HG03571 (cell line): ENCODE measurements at regions not wholly inside any gene's neighbourhood (a gene's known extent, or its start where the extent isn't known, plus 50 kb on each side); places are given as distances from the start of the nearest gene placed in this dataset.

Source experiments
- ATAC-seq: cut with Tn5 transposase; IDR thresholded peaks from one replicate; pipeline ENCODE4 v1.9.1; 2021; ENCODE audit not compliant: unreplicated experiment

DNA sequence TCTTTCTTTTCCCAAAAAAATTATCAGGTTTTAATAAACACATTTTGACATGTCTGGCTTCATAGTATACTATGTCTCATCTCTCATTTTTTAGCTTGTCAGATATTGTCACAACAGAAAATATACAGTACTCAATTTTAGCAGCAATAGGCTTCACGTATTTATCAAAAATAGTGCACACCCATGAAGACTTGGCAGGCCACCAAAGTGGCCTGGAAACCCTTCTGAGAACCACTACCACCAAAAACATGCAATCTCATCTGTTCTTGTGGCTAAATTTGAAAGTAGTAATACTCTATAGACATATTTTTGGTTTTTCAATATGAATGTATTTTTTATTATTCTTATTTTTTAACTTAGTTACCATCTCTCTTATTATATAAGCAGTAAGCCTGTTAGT is 1094.5 kb upstream of the LRRN3 start:
- ATAC-seq = no peak

DNA sequence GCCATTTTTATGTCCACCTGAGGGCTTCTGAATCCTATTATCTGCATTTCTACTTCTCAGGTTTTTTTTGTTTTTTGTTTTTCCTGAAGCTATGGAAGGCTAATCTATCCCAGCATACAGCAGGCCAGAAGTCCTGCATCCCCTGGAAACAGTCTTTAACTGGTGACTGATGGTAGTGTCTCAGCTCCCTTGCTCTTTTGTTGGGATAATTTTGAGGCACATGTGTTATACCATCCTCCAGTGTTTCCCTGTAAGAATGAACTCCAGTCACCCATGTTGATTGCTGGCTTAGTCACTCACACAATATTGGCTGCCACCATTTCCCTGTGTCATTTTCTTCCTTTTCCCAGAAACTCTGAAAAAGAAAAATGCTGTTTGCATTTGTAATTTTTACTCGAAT is 1094.0 kb upstream of the LRRN3 start:
- ATAC-seq = no peak

DNA sequence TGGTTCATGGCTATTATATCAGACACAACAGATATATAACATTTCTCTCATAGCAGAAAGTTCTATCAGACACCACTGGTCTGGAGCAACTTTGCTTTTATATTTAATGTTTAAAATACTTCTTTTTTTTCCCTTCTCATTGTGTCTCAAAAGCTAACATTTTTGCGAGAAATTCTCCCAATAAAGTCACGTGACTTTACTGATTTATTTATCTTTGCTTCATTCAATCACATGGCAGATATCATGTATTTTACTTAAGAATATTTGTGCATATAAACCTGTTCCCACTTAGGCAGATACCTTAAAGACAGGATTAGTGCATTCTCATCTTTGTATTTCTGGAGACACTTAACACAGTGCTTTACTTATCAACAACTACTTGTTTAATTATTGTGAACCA is 1093.1 kb upstream of the LRRN3 start:
- ATAC-seq = no peak

DNA sequence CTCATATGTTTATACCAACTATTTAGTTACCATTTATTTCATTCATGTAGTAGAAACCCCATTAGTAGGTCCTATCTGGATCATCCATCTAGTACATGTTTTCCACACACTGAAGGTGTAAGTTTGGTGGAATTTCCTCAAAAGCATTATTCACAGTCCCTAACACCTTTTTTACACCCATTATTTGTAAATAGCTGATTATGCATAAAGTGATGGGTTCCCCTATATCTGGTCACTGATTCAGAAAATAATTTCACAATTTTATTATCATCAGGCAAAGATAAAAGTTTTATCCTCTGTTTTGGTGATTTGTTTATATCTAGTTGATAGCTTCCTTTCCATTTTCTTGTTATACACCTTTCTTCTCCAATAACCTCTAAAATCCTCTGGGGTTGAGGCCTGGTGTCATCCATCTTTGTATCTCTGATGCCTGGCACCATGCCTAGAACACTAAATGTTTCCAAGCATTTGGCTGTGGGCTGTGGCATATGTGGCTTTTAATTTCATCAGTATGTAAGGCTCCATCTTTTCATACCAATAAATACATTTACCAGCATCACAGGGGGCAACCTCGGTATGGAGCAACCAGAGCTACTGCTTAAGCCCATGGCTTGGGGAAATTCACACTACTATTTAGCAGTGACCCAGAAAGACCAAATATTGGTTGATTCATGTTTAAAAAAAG is 1089.5 kb upstream of the LRRN3 start:
- ATAC-seq = no peak

DNA sequence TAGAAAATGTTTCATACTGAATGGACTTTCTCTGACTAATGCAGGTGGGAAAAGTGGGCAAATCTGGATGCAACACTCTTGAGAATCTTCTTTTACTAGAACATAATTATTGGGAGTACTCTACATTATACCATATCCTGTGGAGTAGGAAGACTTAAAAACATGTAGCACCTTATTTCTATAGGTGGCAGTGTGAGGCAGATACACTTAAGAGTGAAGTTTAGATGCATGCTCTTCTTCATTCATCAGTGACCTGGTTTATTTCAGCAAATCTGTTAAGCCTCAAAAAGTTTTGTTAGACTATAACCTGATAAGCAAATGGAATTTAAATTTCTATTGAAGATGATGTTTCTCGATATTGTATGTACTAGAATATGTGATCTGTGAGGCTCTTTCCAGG is 1087.1 kb upstream of the LRRN3 start:
- ATAC-seq = no peak

DNA sequence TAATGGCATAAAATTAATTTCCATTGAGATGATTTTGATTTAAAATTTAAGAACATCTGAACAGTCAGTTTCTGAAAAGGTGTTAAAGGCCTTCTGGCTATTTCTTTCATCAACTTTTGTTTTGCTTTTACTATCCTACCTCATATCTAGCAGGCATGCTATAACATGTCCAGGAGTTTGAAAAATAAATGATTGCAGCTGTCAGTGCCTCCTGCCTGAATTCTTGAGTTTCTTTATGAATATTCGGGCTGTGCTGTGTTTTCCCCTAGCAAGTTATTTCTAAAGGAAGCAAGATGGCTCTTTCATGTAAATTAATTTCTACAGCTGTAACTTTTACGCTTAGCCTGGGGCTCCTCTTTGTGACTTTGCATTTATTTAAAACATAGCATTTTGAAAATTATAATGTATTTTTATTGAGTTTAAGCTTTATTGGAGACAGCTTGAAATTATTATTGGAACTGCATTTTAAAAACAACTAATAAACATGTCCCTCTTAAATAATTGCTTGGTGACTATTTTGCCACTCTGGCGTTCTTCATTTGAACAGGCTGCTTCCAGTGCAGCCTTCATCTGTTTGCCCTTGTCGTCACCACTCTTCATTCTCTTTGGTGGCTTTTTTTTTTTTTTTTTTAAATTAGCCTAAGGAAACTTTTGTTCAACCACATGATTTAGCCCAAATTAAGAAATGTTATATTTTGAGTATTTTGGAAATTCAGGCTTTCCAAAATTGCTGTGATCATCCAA is 1083.4 kb upstream of the LRRN3 start:
- no peak for ATAC-seq

DNA sequence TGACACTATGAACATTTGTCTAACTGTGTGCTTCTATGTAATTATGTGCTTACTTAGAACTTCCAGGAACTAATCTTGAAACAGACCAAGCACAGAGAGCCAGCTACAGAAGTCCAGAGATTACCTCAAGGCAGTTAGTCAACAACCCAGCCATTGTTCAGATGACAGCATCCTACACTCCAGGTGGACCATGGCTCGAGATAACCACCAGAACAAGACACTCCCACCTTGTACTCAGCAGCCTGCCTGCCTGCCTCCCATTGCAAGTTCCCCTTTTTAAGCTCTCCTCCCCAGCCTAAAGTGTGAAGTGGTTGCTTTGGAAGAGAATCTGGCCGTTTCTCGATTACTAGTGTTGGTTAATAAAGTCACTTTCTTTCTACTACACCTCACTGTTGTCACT is 1080.6 kb upstream of the LRRN3 start:
- no peak for ATAC-seq

DNA sequence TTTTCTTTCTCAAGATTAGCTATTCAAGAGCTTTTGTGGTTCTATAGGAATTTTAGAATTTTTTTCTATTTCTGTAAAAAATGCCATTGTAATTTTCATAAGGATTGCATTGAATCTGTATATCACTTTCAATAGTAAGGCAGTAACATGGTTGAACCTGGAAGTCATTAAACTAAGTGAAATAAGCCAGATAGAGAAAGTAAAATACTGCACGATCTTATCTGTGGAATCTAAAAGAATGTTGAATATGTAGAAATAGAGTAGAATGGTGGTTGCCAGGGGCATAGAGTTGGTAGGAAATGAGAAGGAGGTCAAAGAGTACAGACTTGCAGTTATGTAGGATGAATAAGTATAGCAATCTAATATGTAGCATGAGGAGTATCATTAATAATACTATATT is 1073.5 kb upstream of the LRRN3 start:
- no peak for ATAC-seq

DNA sequence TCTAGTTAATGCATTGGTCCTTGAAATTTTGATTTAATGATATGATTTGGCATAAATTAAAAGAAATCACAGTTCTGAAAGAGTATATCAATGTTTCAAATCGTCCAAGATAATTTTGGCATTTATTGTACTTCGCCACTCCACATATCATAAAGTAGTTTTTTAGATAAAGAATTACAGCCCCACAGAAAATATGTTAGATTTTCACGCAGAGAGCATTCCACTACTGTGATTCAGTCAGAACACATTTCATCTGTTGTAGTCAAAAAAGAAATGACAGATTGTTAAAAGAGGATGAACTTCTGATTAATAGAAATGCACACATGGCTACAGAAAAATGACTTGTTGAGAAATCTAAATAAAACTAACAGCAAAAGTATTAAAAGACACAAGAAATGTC is 1063.5 kb upstream of the LRRN3 start:
- no peak for ATAC-seq

DNA sequence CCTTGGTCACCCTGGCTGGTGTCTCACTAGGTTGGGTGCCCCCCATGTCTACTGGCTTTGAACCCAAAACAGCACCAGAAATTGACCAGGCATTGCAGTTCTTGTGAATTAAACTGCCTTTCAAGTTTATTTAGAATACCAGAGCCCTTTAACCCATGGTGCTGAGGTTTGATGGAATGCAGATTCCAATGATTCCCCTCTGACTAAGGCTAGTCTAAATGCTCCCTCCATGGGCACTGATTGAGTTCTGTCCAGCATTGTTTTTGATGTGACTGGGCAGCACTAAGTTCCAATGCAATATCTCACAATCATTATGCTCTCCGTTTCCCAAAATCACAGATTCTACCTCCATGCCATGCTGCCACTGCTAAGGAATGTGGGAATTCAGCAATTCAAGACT is 1047.4 kb upstream of the LRRN3 start:
- no peak for ATAC-seq

DNA sequence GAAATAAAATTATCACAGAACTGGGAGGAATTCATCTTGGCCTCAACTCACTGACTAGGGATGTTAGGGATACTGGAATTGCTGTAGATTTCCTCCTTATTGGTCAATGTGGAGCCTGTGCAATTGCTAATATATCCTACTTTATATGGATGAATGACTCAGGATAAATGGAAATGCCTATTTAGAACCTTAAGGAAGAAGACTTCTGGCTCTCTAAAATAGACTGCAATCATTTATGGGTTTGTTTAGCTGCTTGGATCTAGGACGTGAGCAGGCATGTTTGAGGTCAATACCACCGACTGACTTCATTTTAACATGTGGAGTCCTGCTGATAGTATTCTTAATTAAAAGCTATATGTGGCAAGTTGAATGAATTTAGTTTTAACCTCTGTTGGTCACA is 1040.1 kb upstream of the LRRN3 start:
- no peak for ATAC-seq

DNA sequence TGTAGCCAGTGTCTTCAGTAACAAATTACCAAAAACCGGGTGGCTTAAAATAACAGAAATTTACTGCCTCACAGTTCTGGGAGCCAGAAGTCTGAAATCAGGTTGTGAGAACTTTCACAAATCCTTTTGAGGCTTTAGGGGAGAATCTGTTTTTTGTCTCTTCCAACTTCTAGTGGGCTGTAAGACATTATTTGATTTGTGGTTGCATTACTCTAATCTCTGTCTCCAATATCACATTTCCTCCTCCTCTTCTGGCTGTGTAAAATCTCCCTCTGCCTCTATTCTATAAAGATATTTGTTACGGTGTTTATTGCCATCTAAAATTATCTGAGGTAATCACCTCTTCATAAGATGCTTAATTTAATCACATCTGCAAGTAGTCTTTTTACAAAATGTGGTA is 1039.6 kb upstream of the LRRN3 start:
- no peak for ATAC-seq

DNA sequence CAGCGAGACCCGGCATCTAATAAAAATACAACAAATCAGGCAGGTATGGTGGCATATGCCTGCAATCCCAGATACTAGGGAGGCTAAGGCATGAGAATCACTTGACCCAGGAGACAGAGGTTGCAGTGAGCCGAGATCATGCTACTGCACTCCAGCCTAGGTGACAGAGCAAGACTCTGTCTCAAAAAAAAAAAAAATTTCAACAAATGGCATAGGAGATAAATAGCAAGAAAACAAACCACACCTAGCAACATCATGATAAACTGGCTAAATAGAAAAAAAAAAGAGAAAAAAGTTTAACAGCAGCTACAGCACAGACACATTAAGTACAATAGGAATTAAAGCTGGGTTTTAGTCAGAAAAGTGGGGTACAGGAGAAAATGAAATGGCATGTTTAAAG is 1034.6 kb upstream of the LRRN3 start:
- no peak for ATAC-seq

DNA sequence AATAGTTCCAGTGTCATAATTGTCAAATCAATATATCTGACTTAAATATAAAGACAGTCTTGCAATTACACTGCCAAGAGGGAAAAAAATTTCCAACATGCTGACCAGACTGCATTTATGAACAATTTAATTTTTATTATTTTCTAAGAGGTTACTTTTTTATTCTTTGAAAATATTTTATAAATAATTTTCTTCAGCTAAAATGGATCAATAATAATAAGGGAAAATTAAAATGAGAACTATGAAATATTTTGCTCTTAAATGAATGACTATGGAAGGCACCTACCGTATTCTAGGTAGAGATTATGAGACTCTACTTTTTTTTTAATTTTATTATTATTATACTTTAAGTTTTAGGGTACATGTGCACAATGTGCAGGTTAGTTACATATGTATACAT is 1032.5 kb upstream of the LRRN3 start:
- ATAC-seq = no peak

DNA sequence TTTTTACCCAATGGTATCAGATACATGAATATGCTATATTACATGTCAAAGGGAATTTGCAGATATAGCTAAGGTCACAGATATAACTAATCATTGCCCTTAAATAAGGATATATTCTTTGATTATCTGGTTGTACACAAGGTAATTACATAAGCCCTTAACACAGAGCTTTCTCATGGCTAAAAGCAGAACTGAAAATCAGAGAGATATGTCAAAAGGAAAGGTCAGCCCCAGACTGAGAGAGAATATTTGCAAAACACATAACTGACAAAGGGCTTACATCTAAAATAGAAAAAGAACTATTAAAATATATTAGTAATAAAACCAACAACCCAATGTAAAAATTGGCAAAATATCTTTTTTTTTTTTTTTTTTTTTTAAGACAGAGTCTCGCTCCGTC is 1029.5 kb upstream of the LRRN3 start:
- ATAC-seq = no peak

DNA sequence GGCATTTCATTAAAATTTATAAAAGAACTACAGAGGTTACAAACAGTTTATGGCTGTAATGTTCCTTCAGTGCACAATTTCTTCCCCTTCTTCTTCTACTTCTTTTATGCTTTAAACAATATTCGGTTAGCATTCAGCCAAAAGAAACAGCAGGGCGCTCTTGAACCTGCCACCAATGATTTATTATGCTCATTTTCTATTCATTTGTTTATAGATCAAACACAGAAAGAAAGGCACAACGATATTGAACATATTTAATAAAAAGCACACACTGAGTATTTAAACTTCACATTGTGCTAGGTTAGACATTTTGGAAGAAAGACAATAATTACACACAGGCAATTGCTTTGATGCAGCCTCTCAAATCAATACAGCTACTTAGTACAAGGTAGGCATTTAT is 1025.8 kb upstream of the LRRN3 start:
- ATAC-seq = no peak

DNA sequence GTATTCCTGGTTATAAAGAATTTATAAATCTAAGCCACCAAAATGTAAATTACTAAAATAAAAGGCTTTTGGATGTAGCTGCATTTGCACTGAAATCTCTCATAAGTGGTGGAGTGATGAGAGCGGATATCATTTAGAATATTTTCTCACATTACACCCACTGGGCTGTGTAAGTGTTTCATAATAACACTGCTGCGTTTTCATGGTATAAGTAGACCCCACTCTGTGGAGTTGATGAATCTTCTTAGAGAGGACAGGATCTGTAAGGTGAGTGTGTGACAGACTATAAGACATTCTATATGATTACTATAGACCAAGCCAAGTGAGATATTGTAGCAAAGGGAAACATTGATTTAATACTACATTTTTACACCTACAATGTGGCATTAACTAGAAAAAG is 1024.1 kb upstream of the LRRN3 start:
- no peak for ATAC-seq

DNA sequence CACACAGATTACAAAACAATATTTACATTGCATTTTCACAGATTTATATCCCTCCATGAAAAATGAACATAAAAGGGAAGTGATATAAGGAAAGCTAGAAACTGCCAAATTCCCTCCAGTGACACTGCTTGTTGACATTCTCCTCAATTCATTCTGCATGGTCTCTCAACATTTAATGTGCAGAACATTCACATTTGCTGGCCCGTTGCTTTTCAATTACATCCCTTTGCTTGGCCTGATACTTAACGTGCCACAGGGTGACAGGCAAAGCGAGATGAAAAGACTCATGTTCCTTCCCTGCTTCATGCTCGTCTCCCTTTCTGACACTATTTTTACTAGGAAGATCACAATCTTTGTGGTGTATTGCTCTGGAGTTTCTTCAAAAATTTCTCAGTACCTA is 1019.7 kb upstream of the LRRN3 start:
- ATAC-seq = no peak

DNA sequence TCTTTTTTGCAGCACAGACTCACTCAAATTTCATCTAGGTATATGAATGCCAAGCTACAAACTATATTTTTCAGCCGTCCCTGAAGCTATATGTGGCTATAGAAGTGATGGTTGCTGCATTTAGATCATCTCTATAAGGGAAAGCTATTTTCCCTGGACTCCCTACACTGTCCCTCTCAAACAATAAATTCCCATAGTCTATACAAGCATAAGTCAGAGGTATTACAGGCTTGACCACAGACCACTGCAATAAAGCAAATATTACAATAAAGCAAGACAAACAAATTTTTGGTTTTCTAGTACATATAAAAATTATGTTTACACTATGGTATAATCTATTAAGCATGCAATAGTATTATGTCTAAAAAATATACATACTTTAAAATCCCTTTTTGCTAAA is 1015.5 kb upstream of the LRRN3 start:
- no peak for ATAC-seq

DNA sequence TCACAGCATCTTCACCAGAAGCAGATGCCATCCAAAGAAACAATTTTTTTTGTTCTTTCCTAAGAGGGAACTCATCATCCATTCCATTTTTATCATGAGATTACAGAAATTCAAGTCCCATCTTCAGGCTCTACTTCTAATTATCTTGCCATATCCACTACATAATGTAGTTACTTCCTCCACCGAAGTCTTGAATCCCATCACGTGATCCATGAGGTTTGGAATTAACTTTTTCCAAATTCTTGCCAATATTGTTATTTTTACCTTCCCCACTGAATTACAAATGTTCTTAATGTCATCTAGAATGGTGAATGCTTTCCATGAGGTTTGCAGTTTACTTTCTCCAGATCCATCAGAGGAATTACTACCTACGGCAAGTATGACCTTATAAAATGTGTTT is 1014.7 kb upstream of the LRRN3 start:
- no peak for ATAC-seq

DNA sequence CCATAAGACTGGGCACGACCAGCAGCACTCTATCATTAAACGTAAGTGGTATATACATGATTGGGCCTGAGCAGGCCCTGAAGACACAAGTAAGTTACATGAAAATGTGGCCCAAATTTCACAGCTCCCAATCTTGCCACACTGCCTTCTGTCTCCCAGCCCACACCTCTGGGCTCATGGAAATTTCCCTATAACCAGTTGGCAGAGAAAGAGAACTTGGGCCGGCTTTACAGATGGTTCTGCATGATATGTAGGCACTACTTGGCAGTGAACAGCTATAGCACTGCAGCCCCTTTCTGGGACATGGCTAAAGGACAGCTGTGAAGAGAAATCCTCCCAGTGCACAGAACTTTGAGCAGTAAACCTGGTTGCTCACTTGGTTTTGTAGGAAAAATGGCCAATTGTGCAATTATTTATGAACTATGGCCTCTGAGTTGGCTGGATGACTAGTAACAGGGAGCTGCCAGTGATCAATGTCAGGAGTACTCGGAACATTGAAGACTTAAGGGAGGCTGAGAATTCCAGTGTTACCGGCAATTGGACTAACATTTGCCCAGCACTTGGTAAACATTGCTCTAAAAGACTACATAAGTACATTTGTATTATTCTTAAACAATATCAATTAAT is 1006.6 kb upstream of the LRRN3 start:
- no peak for ATAC-seq

DNA sequence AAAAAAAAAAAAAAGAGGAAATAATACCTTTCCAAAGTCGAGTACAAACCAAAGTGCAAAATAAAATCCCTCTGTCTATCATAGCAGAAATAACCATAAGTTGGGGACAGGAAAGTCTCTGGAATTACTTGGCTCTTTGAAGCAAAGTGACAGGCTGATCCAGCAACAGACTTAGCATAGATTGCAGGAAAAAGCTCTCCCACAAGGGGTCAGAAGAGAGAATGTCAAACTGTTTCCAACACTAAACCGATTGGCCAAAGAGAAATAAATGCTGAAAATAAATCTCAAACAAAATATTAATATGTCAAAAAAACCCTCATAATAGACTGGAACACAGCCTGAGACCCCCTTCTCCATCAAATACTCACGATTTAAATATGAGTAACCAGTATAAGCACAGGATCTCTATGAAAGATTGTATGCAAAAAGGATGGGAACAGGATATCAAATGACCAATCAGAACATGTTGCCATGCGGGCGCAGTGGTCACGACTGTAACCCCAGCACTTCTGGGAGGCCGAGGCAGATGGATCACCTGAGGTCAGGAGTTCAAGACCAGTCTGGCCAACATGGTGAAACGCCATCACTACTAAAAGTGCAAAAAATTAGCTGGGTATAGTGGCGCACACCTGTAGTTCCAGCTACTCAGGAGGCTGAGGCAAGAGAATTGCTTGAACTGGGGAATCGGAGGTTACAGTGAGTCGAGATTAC is 1000.7 kb upstream of the LRRN3 start:
- no peak for ATAC-seq
